D721Med (cell line): ENCODE measurements at regions not wholly inside any gene's neighbourhood (a gene's known extent, or its start where the extent isn't known, plus 50 kb on each side); places are given as distances from the start of the nearest gene placed in this dataset.
A peak's percentile ranks its signal among the peaks of the same experiment; 100 is the strongest.

ENCODE experiments used
- DNase-seq: peaks from one replicate; pipeline ENCODE4 v3.0.0; 2011; ENCODE audit warnings: low spot score; ENCODE audit not compliant: insufficient read length
- FAIRE-seq: peaks from 2 replicates; lab custom pipeline; 2011; peaks lifted over from hg19 to GRCh38; lab: Jason Lieb, UNC
- CTCF ChIP-seq: IDR thresholded peaks from 2 replicates; pipeline ENCODE4 v1.5.1; 2012; ENCODE audit warnings: mild to moderate bottlenecking, control low read depth; ENCODE audit not compliant: insufficient read depth; ENCODE audit errors: missing control alignments

DNA sequence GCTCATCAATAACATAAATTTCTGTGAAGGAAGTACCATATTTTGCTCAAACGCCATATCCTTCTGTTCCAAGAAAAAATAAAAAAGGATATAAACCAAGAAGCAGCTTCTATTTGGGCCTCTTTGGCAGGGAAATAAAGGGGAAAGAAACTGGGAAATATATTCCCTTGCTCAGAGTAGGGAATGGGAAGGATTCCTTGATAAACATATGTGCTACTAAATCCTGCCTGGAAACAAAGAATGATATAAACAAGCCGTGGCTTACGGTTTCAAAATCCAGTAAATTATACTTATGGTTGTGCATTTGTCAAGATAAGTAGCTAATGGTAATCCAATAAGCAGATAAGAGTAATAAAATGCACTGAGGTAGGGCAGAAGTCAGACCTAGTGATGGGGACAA, 481.6 kb downstream of the NTRK2 start:
- no peak for TF ChIP-seq CTCF
- no peak for FAIRE-seq
- DNase-seq: no peak

DNA sequence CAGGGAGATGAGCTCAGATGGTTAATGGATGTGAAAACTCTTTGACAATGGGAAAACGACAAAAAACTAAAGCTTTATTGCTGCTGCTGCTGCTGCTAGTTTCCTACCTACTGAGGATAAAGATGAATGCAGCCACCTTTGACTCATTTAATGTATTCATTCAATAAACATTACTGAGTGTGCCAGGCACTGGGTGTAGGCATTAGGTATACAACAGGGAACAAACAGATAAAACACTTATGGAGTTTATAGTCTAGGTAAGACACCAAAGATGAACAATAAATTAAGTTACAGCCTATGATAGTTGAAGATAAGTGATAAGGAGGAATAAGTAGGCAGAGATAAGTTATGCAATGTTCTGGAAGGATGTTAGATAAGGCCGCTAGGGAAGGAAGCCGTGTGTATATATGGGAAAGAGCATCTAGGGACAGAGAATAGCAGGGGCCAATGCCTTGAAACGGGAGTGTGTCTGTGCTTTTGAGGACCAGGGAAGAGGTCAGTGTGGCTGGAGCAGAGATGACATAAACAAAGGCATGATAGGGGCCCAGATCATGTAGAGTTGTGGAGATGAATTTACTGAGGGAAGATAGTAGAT, 477.6 kb downstream of the NTRK2 start:
- FAIRE-seq (no peak), DNase-seq (no peak)
- no peak for TF ChIP-seq CTCF

- no peak for FAIRE-seq
- no peak for DNase-seq
- peak; percentile 16 for TF ChIP-seq CTCF
These were observed 473.4 kb downstream of the NTRK2 start for GRCh38 chr9:85142968-85143367.

- no peak for DNase-seq
- no peak for TF ChIP-seq CTCF
- no peak for FAIRE-seq
These were observed 473.0 kb downstream of the NTRK2 start for GRCh38 chr9:85142496-85142911.

GRCh38 chr9:85137696-85138095, 468.2 kb downstream of the NTRK2 start:
- no peak for FAIRE-seq
- DNase-seq: no peak
- no peak for TF ChIP-seq CTCF

DNA sequence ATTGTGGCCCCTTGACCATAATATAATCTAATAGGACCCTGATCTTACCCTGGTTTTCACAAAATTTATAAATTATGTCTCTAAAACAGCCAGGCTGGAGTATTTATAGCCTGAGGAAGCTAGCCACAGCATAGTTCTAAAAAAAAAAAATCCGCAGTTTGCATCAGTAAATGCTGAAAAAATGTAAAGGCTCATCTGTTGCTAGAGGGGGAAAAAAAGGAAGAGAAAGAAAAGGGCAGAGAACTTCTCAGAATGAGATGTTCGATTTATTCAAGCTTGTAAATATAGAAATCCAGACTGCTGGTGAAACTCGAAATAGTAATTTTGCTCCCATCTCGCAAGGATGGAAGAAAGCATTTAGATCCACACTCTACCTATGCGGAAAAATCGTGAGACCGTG, 467.5 kb downstream of the NTRK2 start:
- no peak for DNase-seq
- no peak for TF ChIP-seq CTCF
- no peak for FAIRE-seq

- no peak for DNase-seq
- no peak for FAIRE-seq
- TF ChIP-seq CTCF: no peak
These were observed 467.0 kb downstream of the NTRK2 start for GRCh38 chr9:85136507-85136906.
